Amniotic epithelial cell (primary cell): ENCODE measurements at regions not wholly inside any gene's neighbourhood (a gene's known extent, or its start where the extent isn't known, plus 50 kb on each side); places are given as distances from the start of the nearest gene placed in this dataset.
"Not testable (repeated sequence)": the region's sequence is repeated elsewhere in the genome, so short reads cannot be mapped to it uniquely, and the experiment has no call there.

ENCODE experiments used
- DNase-seq: peaks from one replicate; pipeline ENCODE4 v3.0.0-alpha.2; 2010; ENCODE audit warnings: low read depth

- DNase-seq, result peak; percentile 83
These were observed 172.6 kb upstream of the NRP1 start for GRCh38 chr10:33506838-33507661.

- no peak for DNase-seq
These were observed 171.9 kb upstream of the NRP1 start for GRCh38 chr10:33506391-33506790.

- DNase-seq, result no peak
These were observed 166.7 kb upstream of the NRP1 start for GRCh38 chr10:33501161-33501560.

- no peak for DNase-seq
These were observed 164.0 kb upstream of the NRP1 start for GRCh38 chr10:33498391-33498891.

GRCh38 chr10:33497338-33497737 is 162.9 kb upstream of the NRP1 start:
- DNase-seq, result no peak

GRCh38 chr10:33496096-33496495 is 161.6 kb upstream of the NRP1 start:
- DNase-seq, result no peak

GRCh38 chr10:33494694-33495265 is 160.3 kb upstream of the NRP1 start:
- no peak for DNase-seq

GRCh38 chr10:33493978-33494377 is 159.5 kb upstream of the NRP1 start:
- no peak for DNase-seq

GRCh38 chr10:33493497-33493896 is 159.0 kb upstream of the NRP1 start:
- DNase-seq, result no peak

- peak; percentile 37 for DNase-seq
These were observed 158.4 kb upstream of the NRP1 start for GRCh38 chr10:33492701-33493345.

GRCh38 chr10:33489501-33490176 is 155.2 kb upstream of the NRP1 start:
- DNase-seq, result no peak

GRCh38 chr10:33487014-33487776 is 152.7 kb upstream of the NRP1 start:
- DNase-seq, result peak; percentile 30

- no peak for DNase-seq
These were observed 150.8 kb upstream of the NRP1 start for GRCh38 chr10:33485276-33485675.

GRCh38 chr10:33484787-33485186 is 150.3 kb upstream of the NRP1 start:
- peak; percentile 80 for DNase-seq

GRCh38 chr10:33483816-33484190 is 149.3 kb upstream of the NRP1 start:
- no peak for DNase-seq

- no peak for DNase-seq
These were observed 148.8 kb upstream of the NRP1 start for GRCh38 chr10:33483124-33483815.

- DNase-seq, result no peak
These were observed 148.0 kb upstream of the NRP1 start for GRCh38 chr10:33482486-33482885.

- no peak for DNase-seq
These were observed 146.7 kb upstream of the NRP1 start for GRCh38 chr10:33481184-33481583.

GRCh38 chr10:33480417-33480816 is 145.9 kb upstream of the NRP1 start:
- DNase-seq, result not testable (repeated sequence)

GRCh38 chr10:33478675-33479125 is 144.2 kb upstream of the NRP1 start:
- no peak for DNase-seq

GRCh38 chr10:33478089-33478674 is 143.7 kb upstream of the NRP1 start:
- no peak for DNase-seq
